ENCODE measurements at regions not wholly inside any gene's neighbourhood (a gene's known extent, or its start where the extent isn't known, plus 50 kb on each side); places are given as distances from the start of the nearest gene placed in this dataset.

GRCh38 chr10:35726846-35727245 is 84.8 kb upstream of the FZD8 start:
- ATAC-seq (no peak), DNase-seq (no peak)
- no peaks in the 10 kb centered on the region for H3K36me3 ChIP-seq
- no peaks in the 10 kb centered on the region for H3K9me3 ChIP-seq
- H3K27ac ChIP-seq = no peak overlapping the region
- no peak overlapping the region for H3K4me3 ChIP-seq
- intact Hi-C loops (cut with DNase I) = no loop called here
- TF ChIP-seq, protein P1, sequence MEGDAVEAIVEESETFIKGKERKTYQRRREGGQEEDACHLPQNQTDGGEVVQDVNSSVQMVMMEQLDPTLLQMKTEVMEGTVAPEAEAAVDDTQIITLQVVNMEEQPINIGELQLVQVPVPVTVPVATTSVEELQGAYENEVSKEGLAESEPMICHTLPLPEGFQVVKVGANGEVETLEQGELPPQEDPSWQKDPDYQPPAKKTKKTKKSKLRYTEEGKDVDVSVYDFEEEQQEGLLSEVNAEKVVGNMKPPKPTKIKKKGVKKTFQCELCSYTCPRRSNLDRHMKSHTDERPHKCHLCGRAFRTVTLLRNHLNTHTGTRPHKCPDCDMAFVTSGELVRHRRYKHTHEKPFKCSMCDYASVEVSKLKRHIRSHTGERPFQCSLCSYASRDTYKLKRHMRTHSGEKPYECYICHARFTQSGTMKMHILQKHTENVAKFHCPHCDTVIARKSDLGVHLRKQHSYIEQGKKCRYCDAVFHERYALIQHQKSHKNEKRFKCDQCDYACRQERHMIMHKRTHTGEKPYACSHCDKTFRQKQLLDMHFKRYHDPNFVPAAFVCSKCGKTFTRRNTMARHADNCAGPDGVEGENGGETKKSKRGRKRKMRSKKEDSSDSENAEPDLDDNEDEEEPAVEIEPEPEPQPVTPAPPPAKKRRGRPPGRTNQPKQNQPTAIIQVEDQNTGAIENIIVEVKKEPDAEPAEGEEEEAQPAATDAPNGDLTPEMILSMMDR (IDR thresholded peaks at IDR 0.05) = no peak
- no peaks in the 10 kb centered on the region for H3K4me1 ChIP-seq
- WGBS, 2 donors = 80 to 86% methylated on average over 2 of the region's 2 CpGs
- H3K27me3 ChIP-seq = peaks cover 0 to 9% (median 0%) of the 10 kb centered on the region in 7 donors

- intact Hi-C loops (cut with DNase I) = no loop called here
- H3K27ac ChIP-seq = no peak overlapping the region
- ATAC-seq = no peak
Observed at GRCh38 chr10:35723992-35724391, 81.9 kb upstream of the FZD8 start.

DNA sequence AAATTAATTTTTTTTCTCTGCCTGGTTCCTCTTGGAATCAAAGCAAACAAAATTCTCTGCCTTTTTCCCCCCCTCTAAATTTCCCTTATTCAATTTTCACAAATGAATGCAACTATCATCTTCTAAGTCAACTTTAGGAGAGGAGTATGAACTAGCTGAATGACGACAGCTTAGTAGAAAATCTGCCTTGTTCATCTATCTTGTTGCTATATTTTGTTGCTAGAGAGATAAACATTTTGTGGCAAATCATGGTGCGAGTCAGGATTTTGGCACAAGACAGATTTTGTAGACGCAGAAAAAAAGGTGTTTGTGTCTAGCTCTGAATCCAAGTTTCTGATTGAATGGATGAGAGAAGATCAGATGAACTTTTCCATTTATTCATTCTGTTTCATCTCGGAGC is 81.0 kb upstream of the FZD8 start:
- ATAC-seq = no peak
- H3K4me1 ChIP-seq = no peaks in the 10 kb centered on the region
- 82% methylated on average over 4 of the region's 4 CpGs for WGBS, 2 donors
- no peaks in the 10 kb centered on the region for H3K9me3 ChIP-seq
- TF ChIP-seq, protein P1 (IDR thresholded peaks at IDR 0.05) = no peak
- intact Hi-C loops (cut with DNase I) = no loop called here
- no peaks in the 10 kb centered on the region for H3K36me3 ChIP-seq
- H3K27me3 ChIP-seq = peaks cover 0 to 9% (median 0%) of the 10 kb centered on the region in 7 donors
- H3K27ac ChIP-seq = no peak overlapping the region
- DNase-seq = no peak
- no peak overlapping the region for H3K4me3 ChIP-seq

More at GRCh38 chr10:35723992-35724391, 81.9 kb upstream of the FZD8 start:
- H3K9me3 ChIP-seq = no peaks in the 10 kb centered on the region
- H3K4me3 ChIP-seq = no peak overlapping the region
- TF ChIP-seq, protein P1 (IDR thresholded peaks at IDR 0.05) = no peak
- H3K27me3 ChIP-seq = peaks cover 0 to 9% (median 0%) of the 10 kb centered on the region in 7 donors
- WGBS, 2 donors = 93 to 94% methylated on average over 5 of the region's 5 CpGs
- H3K4me1 ChIP-seq = no peaks in the 10 kb centered on the region
- H3K36me3 ChIP-seq = no peaks in the 10 kb centered on the region
- no peak for DNase-seq

- no peak for ATAC-seq
- no peak overlapping the region for H3K27ac ChIP-seq
- no peaks in the 10 kb centered on the region for H3K9me3 ChIP-seq
- 78 to 79% methylated on average over 4 of the region's 4 CpGs for WGBS, 2 donors
- intact Hi-C loops (cut with DNase I) = no loop called here
- H3K4me1 ChIP-seq = no peaks in the 10 kb centered on the region
- no peak for DNase-seq
- TF ChIP-seq, protein P1 (IDR thresholded peaks at IDR 0.05) = no peak
- H3K36me3 ChIP-seq = no peaks in the 10 kb centered on the region
- peaks cover 0 to 9% (median 0%) of the 10 kb centered on the region in 7 donors for H3K27me3 ChIP-seq
- no peak overlapping the region for H3K4me3 ChIP-seq
Observed at GRCh38 chr10:35722636-35723035, 80.5 kb upstream of the FZD8 start.

All from heart right ventricle (tissue), 16 donors.